ENCODE measurements at regions not wholly inside any gene's neighbourhood (a gene's known extent, or its start where the extent isn't known, plus 50 kb on each side); places are given as distances from the start of the nearest gene placed in this dataset.

DNA sequence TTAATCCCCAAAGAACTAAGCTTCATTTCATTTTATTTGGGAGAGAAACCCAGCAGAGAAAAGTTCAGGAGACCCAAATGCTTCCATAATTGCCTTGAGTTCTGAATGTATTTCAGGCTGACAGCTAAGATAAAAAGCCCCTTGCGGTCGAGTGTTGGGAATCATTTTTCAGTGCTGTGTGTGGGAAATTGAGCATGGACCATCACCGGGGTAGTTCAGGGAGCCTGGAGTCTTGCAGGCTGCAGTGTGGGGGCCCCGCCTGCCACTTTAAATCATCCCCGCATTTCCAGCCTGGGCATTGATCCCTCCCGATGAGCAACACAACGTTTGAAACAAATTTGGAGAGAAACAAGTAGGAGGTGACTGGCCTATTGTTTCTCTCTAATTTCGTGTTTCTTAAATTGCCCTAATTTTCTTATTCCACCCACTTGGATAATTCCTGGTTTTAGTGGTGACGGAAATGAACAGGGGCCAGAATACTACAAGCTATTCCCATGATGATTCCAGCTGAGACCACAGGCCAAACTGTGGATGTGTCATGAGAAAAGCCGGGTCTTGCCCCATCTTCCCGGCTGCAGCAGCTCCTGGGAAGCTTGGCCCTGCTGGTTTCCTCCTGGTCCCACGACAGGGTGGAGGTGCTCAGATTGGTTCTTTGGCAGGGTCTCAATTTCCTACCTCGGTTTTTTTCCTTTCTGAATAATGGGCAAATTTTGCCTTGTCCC lies 75.1 kb downstream of the FOXL1 start:
- DNase-seq = no peak
- no peak overlapping the region for H3K4me3 ChIP-seq
- intact Hi-C loops (cut with DNase I; ENCODE audit: low total_unique reads) = no loop called here
- H3K27me3 ChIP-seq = no peaks in the 10 kb centered on the region
- no peaks in the 10 kb centered on the region for H3K36me3 ChIP-seq (ENCODE audit: low read depth, missing control alignments)
- TF ChIP-seq POLR2A (IDR thresholded peaks at IDR 0.05) = no peak
- TF ChIP-seq, protein P1, sequence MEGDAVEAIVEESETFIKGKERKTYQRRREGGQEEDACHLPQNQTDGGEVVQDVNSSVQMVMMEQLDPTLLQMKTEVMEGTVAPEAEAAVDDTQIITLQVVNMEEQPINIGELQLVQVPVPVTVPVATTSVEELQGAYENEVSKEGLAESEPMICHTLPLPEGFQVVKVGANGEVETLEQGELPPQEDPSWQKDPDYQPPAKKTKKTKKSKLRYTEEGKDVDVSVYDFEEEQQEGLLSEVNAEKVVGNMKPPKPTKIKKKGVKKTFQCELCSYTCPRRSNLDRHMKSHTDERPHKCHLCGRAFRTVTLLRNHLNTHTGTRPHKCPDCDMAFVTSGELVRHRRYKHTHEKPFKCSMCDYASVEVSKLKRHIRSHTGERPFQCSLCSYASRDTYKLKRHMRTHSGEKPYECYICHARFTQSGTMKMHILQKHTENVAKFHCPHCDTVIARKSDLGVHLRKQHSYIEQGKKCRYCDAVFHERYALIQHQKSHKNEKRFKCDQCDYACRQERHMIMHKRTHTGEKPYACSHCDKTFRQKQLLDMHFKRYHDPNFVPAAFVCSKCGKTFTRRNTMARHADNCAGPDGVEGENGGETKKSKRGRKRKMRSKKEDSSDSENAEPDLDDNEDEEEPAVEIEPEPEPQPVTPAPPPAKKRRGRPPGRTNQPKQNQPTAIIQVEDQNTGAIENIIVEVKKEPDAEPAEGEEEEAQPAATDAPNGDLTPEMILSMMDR (IDR thresholded peaks at IDR 0.05) = no peak
- no peaks in the 10 kb centered on the region for H3K9me3 ChIP-seq
- 45 to 54% methylated on average over 13 of the region's 13 CpGs for WGBS, 2 donors
- H3K27ac ChIP-seq = no peak overlapping the region
- H3K4me1 ChIP-seq = peaks cover 6% of the 10 kb centered on the region

DNA sequence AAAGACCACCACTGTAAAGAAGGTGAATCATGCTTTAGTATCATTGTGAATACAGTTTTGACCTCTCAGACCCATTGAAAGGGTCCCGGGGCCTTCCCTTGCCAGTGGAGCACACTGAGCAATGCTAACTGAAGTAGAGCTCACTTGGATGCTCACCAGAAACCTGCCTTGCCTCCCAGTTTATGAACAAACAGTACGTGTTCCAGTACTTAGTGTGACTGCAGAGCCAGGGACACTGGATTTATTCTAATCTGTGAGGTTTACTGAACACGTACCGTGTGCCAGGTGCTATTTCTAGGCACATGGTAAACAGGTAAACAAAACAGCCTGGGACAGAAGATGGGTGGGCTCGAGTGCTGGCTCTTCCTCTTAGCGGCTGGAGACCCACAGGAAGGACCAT lies 79.6 kb downstream of the FOXL1 start:
- 77 to 80% methylated on average over 5 to 6 of the region's 6 CpGs for WGBS, 2 donors
- H3K27ac ChIP-seq = no peak overlapping the region
- TF ChIP-seq POLR2A (IDR thresholded peaks at IDR 0.05) = no peak
- TF ChIP-seq, protein P1 (IDR thresholded peaks at IDR 0.05) = no peak
- intact Hi-C loops (cut with DNase I; ENCODE audit: low total_unique reads) = no loop called here
- no peak overlapping the region for H3K4me3 ChIP-seq
- no peaks in the 10 kb centered on the region for H3K27me3 ChIP-seq
- no peaks in the 10 kb centered on the region for H3K36me3 ChIP-seq (ENCODE audit: low read depth, missing control alignments)
- H3K4me1 ChIP-seq = no peaks in the 10 kb centered on the region
- DNase-seq = no peak
- no peaks in the 10 kb centered on the region for H3K9me3 ChIP-seq

DNA sequence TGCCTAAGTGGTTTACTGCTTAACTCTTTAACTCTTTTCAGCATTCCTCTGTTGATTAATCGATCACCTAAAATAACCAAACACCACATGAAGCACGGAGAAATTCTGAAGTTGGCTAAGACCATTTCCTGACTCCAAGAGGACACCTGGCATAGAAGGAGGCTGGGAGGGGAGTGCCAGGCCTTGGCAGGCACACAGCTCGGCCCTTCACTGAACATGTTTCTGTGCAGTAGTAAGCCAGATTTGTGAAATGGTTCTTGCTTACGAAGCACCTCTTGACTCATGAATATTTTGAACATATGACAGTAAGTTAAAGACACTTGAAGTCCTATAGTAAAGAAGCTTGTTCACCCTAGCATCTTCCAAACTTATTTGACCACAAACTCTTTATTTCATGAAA lies 82.3 kb downstream of the FOXL1 start:
- Histone ChIP-seq H3K4me1 (no peaks in the 10 kb centered on the region), H3K27ac (no peak overlapping the region), H3K4me3 (no peak overlapping the region), H3K9me3 (no peaks in the 10 kb centered on the region), H3K36me3 (ENCODE audit: low read depth, missing control alignments) (no peaks in the 10 kb centered on the region), H3K27me3 (no peaks in the 10 kb centered on the region)
- intact Hi-C loops (cut with DNase I; ENCODE audit: low total_unique reads) = no loop called here
- TF ChIP-seq POLR2A (IDR thresholded peaks at IDR 0.05) = no peak
- TF ChIP-seq, protein P1 (IDR thresholded peaks at IDR 0.05) = no peak
- DNase-seq = no peak
- 91 to 92% methylated on average over 4 of the region's 4 CpGs for WGBS, 2 donors

DNA sequence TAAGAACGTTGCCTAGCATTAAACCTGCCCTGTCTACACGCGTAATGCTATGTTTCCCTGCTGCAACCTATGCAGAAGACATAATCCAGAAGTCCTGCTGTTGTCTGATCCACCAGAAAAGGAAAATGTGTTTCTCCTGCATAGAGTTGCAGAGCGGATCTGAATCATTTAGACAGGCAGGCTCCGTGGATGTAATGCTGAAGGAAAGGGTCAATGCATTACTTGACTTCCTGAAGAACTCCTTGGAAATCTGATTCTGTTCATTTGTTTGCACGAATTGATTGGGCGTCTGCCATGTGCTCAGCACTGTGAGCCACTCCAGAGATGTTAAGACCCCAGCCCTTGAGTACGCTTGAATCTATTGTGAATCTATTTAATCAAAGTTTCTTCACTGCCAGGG lies 83.4 kb downstream of the FOXL1 start:
- WGBS, 2 donors = 63 to 83% methylated on average over 8 of the region's 8 CpGs
- no peak overlapping the region for H3K4me3 ChIP-seq
- H3K27me3 ChIP-seq = no peaks in the 10 kb centered on the region
- H3K27ac ChIP-seq = no peak overlapping the region
- intact Hi-C loops (cut with DNase I; ENCODE audit: low total_unique reads) = no loop called here
- H3K36me3 ChIP-seq (ENCODE audit: low read depth, missing control alignments) = no peaks in the 10 kb centered on the region
- TF ChIP-seq, protein P1 (IDR thresholded peaks at IDR 0.05) = no peak
- DNase-seq = no peak
- no peaks in the 10 kb centered on the region for H3K9me3 ChIP-seq
- H3K4me1 ChIP-seq = peaks cover 1% of the 10 kb centered on the region

DNA sequence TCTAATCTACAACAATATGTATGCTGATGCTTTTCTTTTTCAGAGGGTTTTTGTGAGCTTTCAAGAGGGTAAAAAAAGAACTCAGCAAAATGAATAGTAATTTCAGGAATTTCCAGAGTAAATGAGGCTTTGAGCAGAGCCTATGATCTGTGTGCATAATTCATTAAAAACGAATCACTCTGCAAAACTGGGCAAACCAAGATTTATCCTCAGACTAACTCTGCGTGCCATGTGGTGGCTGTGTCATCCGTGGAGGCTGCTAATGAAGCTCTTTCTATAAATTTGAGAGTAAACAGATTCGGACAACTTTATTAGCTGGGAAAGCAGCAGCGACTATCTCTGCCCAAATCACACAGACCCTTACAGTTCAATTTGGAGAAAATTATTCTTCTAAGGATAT lies 83.8 kb downstream of the FOXL1 start:
- intact Hi-C loops (cut with DNase I; ENCODE audit: low total_unique reads) = no loop called here
- Histone ChIP-seq H3K36me3 (ENCODE audit: low read depth, missing control alignments) (no peaks in the 10 kb centered on the region), H3K4me3 (no peak overlapping the region), H3K27ac (no peak overlapping the region), H3K4me1 (peaks cover 5% of the 10 kb centered on the region), H3K27me3 (no peaks in the 10 kb centered on the region), H3K9me3 (no peaks in the 10 kb centered on the region)
- no peak for DNase-seq
- WGBS, 2 donors = 56 to 69% methylated on average over 5 of the region's 5 CpGs
- TF ChIP-seq POLR2A (IDR thresholded peaks at IDR 0.05) = no peak
- TF ChIP-seq, protein P1 (IDR thresholded peaks at IDR 0.05) = no peak
